Naive thymus-derived CD4-positive, alpha-beta T cell (primary cell): ENCODE measurements at regions not wholly inside any gene's neighbourhood (a gene's known extent, or its start where the extent isn't known, plus 50 kb on each side); places are given as distances from the start of the nearest gene placed in this dataset.

Experiments used
- ATAC-seq: fragments of 150-1000 bp; cut with Tn5 transposase; 2 replicates; pipeline ENCODE4 v1.10.0; 2021; ENCODE audit warnings: mild to moderate bottlenecking, moderate library complexity
- CTCF ChIA-PET: fragments of 350-600 bp; sonication (Branson Sonifier 250); formaldehyde crosslinking; loops from one replicate; lab custom pipeline; 2021; ENCODE audit warnings: antibody characterized with exemption; lab: Charles Lee
- POLR2A ChIA-PET: fragments of 350-600 bp; sonication (Branson Sonifier 250); formaldehyde crosslinking; loops from one replicate; lab custom pipeline; 2021; ENCODE audit warnings: antibody characterized with exemption, inconsistent platforms; lab: Charles Lee
- DNase-seq, 9 donors: peaks; one replicate each; pipeline versions ENCODE4 v3.0.0 to v3.0.0-alpha.2; 2020 to 2022; ENCODE audit warnings: mixed read lengths in 1 of 9
- H3K27ac ChIP-seq: one replicate; pipeline ENCODE4 v1.7.0; 2013; ENCODE audit warnings: mild to moderate bottlenecking, low read depth, low read length, moderate library complexity
- H3K27me3 ChIP-seq, 2 donors: one replicate each; pipeline ENCODE4 v1.7.0; 2013; ENCODE audit warnings: low read length in 2 of 2, mild to moderate bottlenecking in 2 of 2, moderate library complexity in 2 of 2; ENCODE audit not compliant: control insufficient read depth in 2 of 2, insufficient read depth in 2 of 2
- H3K36me3 ChIP-seq, 3 experiments: 1 replicate in 2 of 3; 2 replicates in 1 of 3; pipeline ENCODE4 v1.7.0; 2013; ENCODE audit warnings: low read length in 3 of 3, mild to moderate bottlenecking in 3 of 3, moderate library complexity in 1 of 3; ENCODE audit not compliant: insufficient read depth in 3 of 3, control insufficient read depth in 2 of 3
- H3K4me1 ChIP-seq, 2 donors: one replicate each; pipeline ENCODE4 v1.7.0; 2013; ENCODE audit warnings: low read length in 2 of 2, mild to moderate bottlenecking in 2 of 2, moderate library complexity in 1 of 2; ENCODE audit not compliant: control insufficient read depth in 2 of 2, insufficient read depth in 2 of 2
- H3K4me3 ChIP-seq: 2 replicates; pipeline ENCODE4 v1.7.0; 2013; ENCODE audit warnings: mild to moderate bottlenecking, low read length
- H3K9me3 ChIP-seq, 3 experiments: 1 replicate in 2 of 3; 2 replicates in 1 of 3; pipeline ENCODE4 v1.7.0; 2013; ENCODE audit warnings: low read length in 3 of 3; ENCODE audit not compliant: control insufficient read depth in 2 of 3
- H3K27ac Mint-ChIP-seq, 9 donors: one replicate each; pipeline ENCODE4 v1.8.0; 2020 to 2022; ENCODE audit warnings: mixed read lengths in 9 of 9, mild to moderate bottlenecking in 8 of 9, moderate library complexity in 5 of 9, inconsistent platforms in 2 of 9
- H3K27me3 Mint-ChIP-seq, 5 donors: one replicate each; pipeline ENCODE4 v1.8.0; 2021 to 2022; ENCODE audit warnings: mixed read lengths in 5 of 5, mild to moderate bottlenecking in 1 of 5
- H3K36me3 Mint-ChIP-seq, 5 donors: one replicate each; pipeline ENCODE4 v1.8.0; 2020 to 2022; ENCODE audit warnings: mixed read lengths in 5 of 5, mild to moderate bottlenecking in 3 of 5, inconsistent platforms in 1 of 5
- H3K4me1 Mint-ChIP-seq, 7 donors: one replicate each; pipeline ENCODE4 v1.8.0; 2020 to 2022; ENCODE audit warnings: mixed read lengths in 7 of 7, mild to moderate bottlenecking in 3 of 7, inconsistent platforms in 1 of 7
- H3K4me3 Mint-ChIP-seq, 10 donors: one replicate each; pipeline ENCODE4 v1.8.0; 2020 to 2022; ENCODE audit warnings: mild to moderate bottlenecking in 10 of 10, mixed read lengths in 10 of 10, moderate library complexity in 6 of 10, inconsistent platforms in 2 of 10
- H3K9me3 Mint-ChIP-seq, 11 donors: one replicate each; pipeline ENCODE4 v1.8.0; 2020 to 2022; ENCODE audit warnings: mixed read lengths in 11 of 11, mild to moderate bottlenecking in 4 of 11, inconsistent platforms in 1 of 11, moderate library complexity in 1 of 11
- intact Hi-C, 2 donors: fragments of 100-400 bp; cut with micrococcal nuclease; formaldehyde crosslinking; loops; one replicate each; pipeline ENCODE4 v1.15.1; 2023

GRCh38 chr6:12566618-12567123, 149.9 kb upstream of the PHACTR1 start:
- no peaks in the 10 kb centered on the region for H3K4me1 ChIP-seq
- peaks cover 0 to 18% (median 5%) of the 10 kb centered on the region in 5 donors for H3K27me3 Mint-ChIP-seq
- H3K36me3 Mint-ChIP-seq: no peaks in the 10 kb centered on the region
- H3K4me1 Mint-ChIP-seq: no peaks in the 10 kb centered on the region
- H3K36me3 ChIP-seq: no peaks in the 10 kb centered on the region
- no peak overlapping the region for H3K4me3 Mint-ChIP-seq
- peaks cover 0 to 30% (median 5%) of the 10 kb centered on the region in 11 donors for H3K9me3 Mint-ChIP-seq
- H3K27ac Mint-ChIP-seq: no peak overlapping the region
- H3K4me3 ChIP-seq: no peak overlapping the region
- ChIA-PET CTCF (no interaction called here), POLR2A (no interaction called here)
- H3K27ac ChIP-seq: no peak overlapping the region
- intact Hi-C loops: no loop called here
- DNase-seq (no peak), ATAC-seq (no peak)
- no peaks in the 10 kb centered on the region for H3K9me3 ChIP-seq
- no peaks in the 10 kb centered on the region for H3K27me3 ChIP-seq

- intact Hi-C loops: no loop called here
- DNase-seq (no peak), ATAC-seq (no peak)
- H3K36me3 ChIP-seq: no peaks in the 10 kb centered on the region
- H3K4me3 Mint-ChIP-seq: no peak overlapping the region
- peaks cover 0 to 24% (median 1%) of the 10 kb centered on the region in 11 donors for H3K9me3 Mint-ChIP-seq
- H3K9me3 ChIP-seq: no peaks in the 10 kb centered on the region
- no peaks in the 10 kb centered on the region for H3K4me1 Mint-ChIP-seq
- ChIA-PET POLR2A (no interaction called here), CTCF (no interaction called here)
- H3K4me3 ChIP-seq: no peak overlapping the region
- H3K4me1 ChIP-seq: no peaks in the 10 kb centered on the region
- no peak overlapping the region for H3K27ac ChIP-seq
- H3K27me3 Mint-ChIP-seq: peaks cover 0 to 16% (median 5%) of the 10 kb centered on the region in 5 donors
- no peak overlapping the region for H3K27ac Mint-ChIP-seq
- no peaks in the 10 kb centered on the region for H3K27me3 ChIP-seq
- H3K36me3 Mint-ChIP-seq: no peaks in the 10 kb centered on the region
Observed at GRCh38 chr6:12567682-12568081, 148.9 kb upstream of the PHACTR1 start.

GRCh38 chr6:12569646-12570045, 146.9 kb upstream of the PHACTR1 start:
- POLR2A ChIA-PET: interaction anchor here (1.1 kb wide), 1 partner anchor 8 kb away, joined by 3 read pairs; no protein-coding TSS in a partner anchor
- Histone ChIP-seq H3K36me3 (no peaks in the 10 kb centered on the region), H3K4me3 (no peak overlapping the region), H3K4me1 (no peaks in the 10 kb centered on the region), H3K27me3 (no peaks in the 10 kb centered on the region), H3K9me3 (no peaks in the 10 kb centered on the region), H3K27ac (no peak overlapping the region)
- Mint-ChIP-seq H3K27ac (no peak overlapping the region), H3K27me3 (peaks cover 0 to 8% (median 5%) of the 10 kb centered on the region in 5 donors), H3K4me3 (no peak overlapping the region), H3K4me1 (no peaks in the 10 kb centered on the region), H3K36me3 (no peaks in the 10 kb centered on the region), H3K9me3 (peaks cover 0 to 15% (median 0%) of the 10 kb centered on the region in 11 donors)
- ATAC-seq (no peak), DNase-seq (no peak)
- intact Hi-C loops: no loop called here
- CTCF ChIA-PET: no interaction called here

- H3K27me3 ChIP-seq: no peaks in the 10 kb centered on the region
- peaks cover 0 to 12% (median 0%) of the 10 kb centered on the region in 11 donors for H3K9me3 Mint-ChIP-seq
- DNase-seq: no peak
- intact Hi-C loops: no loop called here
- no peak overlapping the region for H3K27ac ChIP-seq
- H3K9me3 ChIP-seq: no peaks in the 10 kb centered on the region
- no peak overlapping the region for H3K4me3 ChIP-seq
- ChIA-PET POLR2A (interaction anchor here (1.1 kb wide), 1 partner anchor 9 kb away, joined by 3 read pairs; no protein-coding TSS in a partner anchor), CTCF (no interaction called here)
- H3K4me3 Mint-ChIP-seq: no peak overlapping the region
- no peak overlapping the region for H3K27ac Mint-ChIP-seq
- ATAC-seq: no peak
- no peaks in the 10 kb centered on the region for H3K36me3 ChIP-seq
- H3K4me1 ChIP-seq: no peaks in the 10 kb centered on the region
- no peaks in the 10 kb centered on the region for H3K36me3 Mint-ChIP-seq
- H3K4me1 Mint-ChIP-seq: no peaks in the 10 kb centered on the region
- H3K27me3 Mint-ChIP-seq: peaks cover 0 to 16% (median 11%) of the 10 kb centered on the region in 5 donors
Observed at GRCh38 chr6:12570461-12571030, 146.0 kb upstream of the PHACTR1 start.

- ChIA-PET CTCF (no interaction called here), POLR2A (no interaction called here)
- Mint-ChIP-seq H3K4me1 (no peaks in the 10 kb centered on the region), H3K27ac (no peak overlapping the region), H3K36me3 (no peaks in the 10 kb centered on the region), H3K27me3 (peaks cover 0 to 17% (median 12%) of the 10 kb centered on the region in 5 donors), H3K4me3 (no peak overlapping the region), H3K9me3 (no peaks in the 10 kb centered on the region)
- H3K36me3 ChIP-seq: no peaks in the 10 kb centered on the region
- no peaks in the 10 kb centered on the region for H3K9me3 ChIP-seq
- ATAC-seq (no peak), DNase-seq (no peak)
- no peaks in the 10 kb centered on the region for H3K27me3 ChIP-seq
- H3K4me1 ChIP-seq: no peaks in the 10 kb centered on the region
- intact Hi-C loops: no loop called here
- no peak overlapping the region for H3K4me3 ChIP-seq
- no peak overlapping the region for H3K27ac ChIP-seq
Observed at GRCh38 chr6:12572896-12573827, 143.4 kb upstream of the PHACTR1 start.

GRCh38 chr6:12575961-12576360, 140.6 kb upstream of the PHACTR1 start:
- Histone ChIP-seq H3K9me3 (no peaks in the 10 kb centered on the region), H3K4me1 (no peaks in the 10 kb centered on the region), H3K36me3 (no peaks in the 10 kb centered on the region), H3K27ac (no peak overlapping the region), H3K4me3 (no peak overlapping the region), H3K27me3 (no peaks in the 10 kb centered on the region)
- H3K4me3 Mint-ChIP-seq: no peak overlapping the region
- ChIA-PET CTCF (no interaction called here), POLR2A (no interaction called here)
- H3K27me3 Mint-ChIP-seq: peaks cover 0 to 17% (median 11%) of the 10 kb centered on the region in 5 donors
- H3K9me3 Mint-ChIP-seq: no peaks in the 10 kb centered on the region
- ATAC-seq (no peak), DNase-seq (no peak)
- H3K4me1 Mint-ChIP-seq: no peaks in the 10 kb centered on the region
- intact Hi-C loops: no loop called here
- no peaks in the 10 kb centered on the region for H3K36me3 Mint-ChIP-seq
- no peak overlapping the region for H3K27ac Mint-ChIP-seq
